Ishikawa (cell line): ENCODE measurements at regions not wholly inside any gene's neighbourhood (a gene's known extent, or its start where the extent isn't known, plus 50 kb on each side); places are given as distances from the start of the nearest gene placed in this dataset.

Experiments used
- CEBPB ChIP-seq: IDR thresholded peaks from 2 replicates; pipeline ENCODE4 v1.6.1; 2012
- CREB1 ChIP-seq: IDR thresholded peaks from 2 replicates; pipeline ENCODE4 v1.6.1; 2012; ENCODE audit warnings: low read depth
- EGR1 ChIP-seq: IDR thresholded peaks from 2 replicates; pipeline ENCODE4 v1.6.1; 2012
- EP300 ChIP-seq: IDR thresholded peaks from 2 replicates; pipeline ENCODE4 v1.6.1; 2012; ENCODE audit warnings: borderline replicate concordance
- FOXM1 ChIP-seq: IDR thresholded peaks from 2 replicates; pipeline ENCODE4 v1.6.1; 2012; ENCODE audit warnings: low read depth, borderline replicate concordance
- MAX ChIP-seq: IDR thresholded peaks from 2 replicates; pipeline ENCODE4 v1.6.1; 2012
- RAD21 ChIP-seq: IDR thresholded peaks from 2 replicates; pipeline ENCODE4 v1.6.1; 2012; ENCODE audit warnings: low read depth
- REST ChIP-seq: IDR thresholded peaks from 2 replicates; pipeline ENCODE4 v1.6.1; 2012; ENCODE audit warnings: low read depth, mild to moderate bottlenecking
- TAF1 ChIP-seq: IDR thresholded peaks from 2 replicates; pipeline ENCODE4 v1.6.1; 2012; ENCODE audit warnings: low read depth, mild to moderate bottlenecking
- TCF12 ChIP-seq: IDR thresholded peaks from 2 replicates; pipeline ENCODE4 v1.6.1; 2012; ENCODE audit warnings: low read depth
- TEAD4 ChIP-seq: IDR thresholded peaks from 2 replicates; pipeline ENCODE4 v1.6.1; 2012
- USF1 ChIP-seq: IDR thresholded peaks from 2 replicates; pipeline ENCODE4 v1.6.1; 2012
- YY1 ChIP-seq: IDR thresholded peaks from 2 replicates; pipeline ENCODE4 v1.6.1; 2012; ENCODE audit warnings: low read depth
- ZBTB7A ChIP-seq: IDR thresholded peaks from 2 replicates; pipeline ENCODE4 v1.6.1; 2012; ENCODE audit warnings: low read depth

DNA sequence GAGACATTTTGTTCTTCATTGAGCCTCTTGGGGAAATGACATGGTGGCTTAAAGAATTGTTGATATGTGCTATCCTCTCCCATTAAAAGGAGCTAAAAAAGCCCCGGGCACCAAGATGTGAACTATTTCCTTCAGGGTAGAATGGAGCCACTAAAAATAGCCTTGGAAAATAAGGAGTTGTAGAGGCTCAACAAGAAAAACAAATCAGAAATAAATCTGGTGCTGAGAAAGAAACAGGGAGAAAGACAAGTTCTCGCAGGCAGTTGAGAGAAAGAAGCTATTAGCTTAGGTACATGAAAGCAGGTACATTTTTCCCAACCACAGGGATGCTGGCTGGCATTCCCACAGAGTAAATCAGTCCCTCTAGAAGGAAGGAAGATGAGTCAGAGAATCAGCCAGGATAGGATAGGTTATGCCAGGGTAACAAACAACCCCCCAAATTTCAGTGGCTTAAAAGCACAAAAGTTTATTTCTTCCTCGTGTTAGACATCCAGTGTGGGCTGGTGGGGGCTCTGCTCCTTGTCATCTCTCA, 134.6 kb upstream of the ADRA1B start:
- TF ChIP-seq CREB1: no peak
- no peak for TF ChIP-seq EGR1
- TF ChIP-seq YY1: no peak
- no peak for TF ChIP-seq FOXM1
- no peak for TF ChIP-seq EP300
- no peak for TF ChIP-seq REST
- no peak for TF ChIP-seq CEBPB
- no peak for TF ChIP-seq RAD21
- TF ChIP-seq TAF1: no peak
- TF ChIP-seq MAX: no peak
- TF ChIP-seq USF1: no peak
- no peak for TF ChIP-seq TCF12
- no peak for TF ChIP-seq ZBTB7A
- TF ChIP-seq TEAD4: no peak
